CD4-positive, alpha-beta T cell (primary cell): ENCODE measurements at regions not wholly inside any gene's neighbourhood (a gene's known extent, or its start where the extent isn't known, plus 50 kb on each side); places are given as distances from the start of the nearest gene placed in this dataset.

Source experiments
- ATAC-seq: fragments of 200-7000 bp; cut with Tn5 transposase; one replicate; pipeline ENCODE4 v1.10.0; 2022; ENCODE audit warnings: mild to moderate bottlenecking; ENCODE audit not compliant: poor library complexity
- CTCF ChIA-PET: fragments of 350-600 bp; sonication (Branson Sonifier 250); formaldehyde crosslinking; loops from one replicate; lab custom pipeline; 2021; ENCODE audit warnings: antibody characterized with exemption, inconsistent platforms; lab: Charles Lee
- POLR2A ChIA-PET: fragments of 350-600 bp; sonication (Branson Sonifier 250); formaldehyde crosslinking; loops from one replicate; lab custom pipeline; 2021; ENCODE audit warnings: antibody characterized with exemption, inconsistent platforms; lab: Charles Lee
- DNase-seq, 14 experiments: peaks; one replicate each; pipeline ENCODE4 v3.0.0-alpha.2; 2013 to 2020; ENCODE audit warnings: mixed read lengths in 2 of 14
- H3K27ac ChIP-seq, 2 donors: one replicate each; pipeline versions ENCODE4 v1.5.1 to v1.7.0; 2013; ENCODE audit warnings: low read length in 2 of 2, low read depth in 1 of 2, mild to moderate bottlenecking in 1 of 2
- H3K27me3 ChIP-seq, 2 experiments: 1 replicate in 1 of 2; 2 replicates in 1 of 2; pipeline versions ENCODE4 v1.6.1 to v1.7.0; 2013; ENCODE audit warnings: low read length in 2 of 2, control low read depth in 1 of 2, mild to moderate bottlenecking in 1 of 2, moderate library complexity in 1 of 2; ENCODE audit not compliant: insufficient read depth in 2 of 2, control insufficient read depth in 1 of 2
- H3K36me3 ChIP-seq: one replicate; pipeline ENCODE4 v1.6.1; 2013; ENCODE audit warnings: low read length, control low read depth; ENCODE audit not compliant: insufficient read depth
- H3K4me1 ChIP-seq: one replicate; pipeline ENCODE4 v1.6.1; 2013; ENCODE audit warnings: low read length, control low read depth; ENCODE audit not compliant: insufficient read depth
- H3K4me3 ChIP-seq: one replicate; pipeline ENCODE4 v1.5.1; 2013; ENCODE audit warnings: mild to moderate bottlenecking, low read length, moderate library complexity
- H3K9me3 ChIP-seq, 2 experiments: 1 replicate in 1 of 2; 2 replicates in 1 of 2; pipeline versions ENCODE4 v1.6.1 to v1.7.0; 2013; ENCODE audit warnings: low read length in 2 of 2, mild to moderate bottlenecking in 2 of 2, control low read depth in 1 of 2, moderate library complexity in 1 of 2; ENCODE audit not compliant: control insufficient read depth in 1 of 2, insufficient read depth in 1 of 2
- H3K27ac Mint-ChIP-seq: one replicate; pipeline ENCODE4 v1.8.0; 2020; ENCODE audit warnings: mixed read lengths
- H3K27me3 Mint-ChIP-seq: one replicate; pipeline ENCODE4 v1.8.0; 2021; ENCODE audit warnings: mixed read lengths
- H3K36me3 Mint-ChIP-seq: one replicate; pipeline ENCODE4 v1.8.0; 2021; ENCODE audit warnings: low read depth, mixed read lengths
- H3K4me1 Mint-ChIP-seq: one replicate; pipeline ENCODE4 v1.8.0; 2021; ENCODE audit warnings: low read depth, mixed read lengths
- H3K4me3 Mint-ChIP-seq: one replicate; pipeline ENCODE4 v1.8.0; 2020; ENCODE audit warnings: mild to moderate bottlenecking, mixed read lengths
- H3K9me3 Mint-ChIP-seq: one replicate; pipeline ENCODE4 v1.8.0; 2020; ENCODE audit warnings: mixed read lengths
- CTCF ChIP-seq: fragments of 200-600 bp; IDR thresholded peaks from one replicate; pipeline ENCODE4 v1.8.0; 2022; ENCODE audit warnings: antibody characterized with exemption, mild to moderate bottlenecking
- intact Hi-C, 2 experiments: fragments of 100-400 bp; cut with DNase I in 1 of 2; cut with micrococcal nuclease in 1 of 2; formaldehyde crosslinking; loops; one replicate each; pipeline versions ENCODE4 v1.15.1 to v1.9.0; 2023 to 2025; cut with DNase I, micrococcal nuclease

- intact Hi-C loops: no loop called here
- Mint-ChIP-seq H3K27me3 (peaks cover 17% of the 10 kb centered on the region), H3K4me1 (no peaks in the 10 kb centered on the region), H3K36me3 (no peaks in the 10 kb centered on the region), H3K4me3 (no peak overlapping the region), H3K9me3 (no peaks in the 10 kb centered on the region), H3K27ac (no peak overlapping the region)
- H3K4me3 ChIP-seq: no peak overlapping the region
- ATAC-seq (no peak), DNase-seq (no peak)
- peaks cover 0 to 3% of the 10 kb centered on the region in 2 experiments for H3K27me3 ChIP-seq
- H3K4me1 ChIP-seq: no peaks in the 10 kb centered on the region
- peaks cover 0 to 4% of the 10 kb centered on the region in 2 experiments for H3K9me3 ChIP-seq
- CTCF ChIA-PET: no interaction called here
- no peak for TF ChIP-seq CTCF
- H3K36me3 ChIP-seq: no peaks in the 10 kb centered on the region
- H3K27ac ChIP-seq: no peak overlapping the region
- POLR2A ChIA-PET: no interaction called here
Observed at GRCh38 chr2:23241121-23241520, 143.9 kb upstream of the KLHL29 start.

GRCh38 chr2:23241611-23242245 lies 143.3 kb upstream of the KLHL29 start:
- ChIA-PET POLR2A (no interaction called here), CTCF (no interaction called here)
- H3K27me3 ChIP-seq: peaks cover 0 to 3% of the 10 kb centered on the region in 2 experiments
- Mint-ChIP-seq H3K36me3 (no peaks in the 10 kb centered on the region), H3K4me3 (no peak overlapping the region), H3K9me3 (no peaks in the 10 kb centered on the region), H3K4me1 (no peaks in the 10 kb centered on the region), H3K27me3 (peaks cover 13% of the 10 kb centered on the region), H3K27ac (no peak overlapping the region)
- no peak for ATAC-seq
- intact Hi-C loops: no loop called here
- no peaks in the 10 kb centered on the region for H3K36me3 ChIP-seq
- peaks cover 0 to 4% of the 10 kb centered on the region in 2 experiments for H3K9me3 ChIP-seq
- no peak overlapping the region for H3K4me3 ChIP-seq
- no peak overlapping the region for H3K27ac ChIP-seq
- no peak for TF ChIP-seq CTCF
- no peak for DNase-seq
- no peaks in the 10 kb centered on the region for H3K4me1 ChIP-seq

- no peak overlapping the region for H3K4me3 Mint-ChIP-seq
- Histone ChIP-seq H3K4me3 (no peak overlapping the region), H3K9me3 (peaks cover 0 to 4% of the 10 kb centered on the region in 2 experiments), H3K4me1 (no peaks in the 10 kb centered on the region), H3K36me3 (no peaks in the 10 kb centered on the region), H3K27me3 (no peaks in the 10 kb centered on the region), H3K27ac (no peak overlapping the region)
- POLR2A ChIA-PET: no interaction called here
- ATAC-seq: no peak
- CTCF ChIA-PET: no interaction called here
- no peak for TF ChIP-seq CTCF
- H3K4me1 Mint-ChIP-seq: no peaks in the 10 kb centered on the region
- peaks cover 13% of the 10 kb centered on the region for H3K27me3 Mint-ChIP-seq
- intact Hi-C loops: no loop called here
- no peaks in the 10 kb centered on the region for H3K9me3 Mint-ChIP-seq
- H3K27ac Mint-ChIP-seq: no peak overlapping the region
- H3K36me3 Mint-ChIP-seq: no peaks in the 10 kb centered on the region
- no peak for DNase-seq
Observed at GRCh38 chr2:23243073-23243659, 141.8 kb upstream of the KLHL29 start.
